DOHH2 (cell line): ENCODE measurements at regions not wholly inside any gene's neighbourhood (a gene's known extent, or its start where the extent isn't known, plus 50 kb on each side); places are given as distances from the start of the nearest gene placed in this dataset.

Experiments
- EZH2phosphoT487 ChIP-seq: fragments of 200-600 bp; sonication (generic); IDR thresholded peaks from 2 replicates; pipeline ENCODE4 v1.6.1; 2017; ENCODE audit warnings: borderline replicate concordance, mild to moderate bottlenecking, antibody characterized with exemption, low read length, moderate library complexity, mixed read lengths
- TF ChIP-seq, protein P1 (sequence below): fragments of 200-600 bp; sonication (generic); IDR thresholded peaks from one replicate; pipeline ENCODE4 v1.5.1; 2014; ENCODE audit warnings: antibody characterized with exemption, mild to moderate bottlenecking, low read depth, low read length; ENCODE audit not compliant: poor library complexity, severe bottlenecking

DNA sequence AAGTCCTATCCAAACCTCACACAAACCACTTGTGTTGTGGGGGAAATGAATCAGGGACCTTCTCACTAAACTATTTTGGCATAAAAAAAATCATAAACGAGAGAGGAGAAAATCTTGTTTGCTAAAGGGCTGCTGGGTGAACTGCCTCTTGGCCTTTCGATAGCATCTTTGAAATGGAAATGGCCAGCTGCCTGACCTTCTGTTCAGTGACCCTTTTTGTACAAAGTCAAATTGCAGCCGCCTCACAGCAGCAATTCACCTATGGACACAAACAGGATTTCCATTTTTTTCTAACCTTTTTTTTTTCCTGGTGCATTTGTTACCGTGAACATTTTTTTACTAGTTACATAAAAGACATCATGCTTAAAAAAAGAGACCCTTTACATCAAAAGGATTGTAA, 89.0 kb upstream of the ONECUT1 start:
- TF ChIP-seq, protein P1, sequence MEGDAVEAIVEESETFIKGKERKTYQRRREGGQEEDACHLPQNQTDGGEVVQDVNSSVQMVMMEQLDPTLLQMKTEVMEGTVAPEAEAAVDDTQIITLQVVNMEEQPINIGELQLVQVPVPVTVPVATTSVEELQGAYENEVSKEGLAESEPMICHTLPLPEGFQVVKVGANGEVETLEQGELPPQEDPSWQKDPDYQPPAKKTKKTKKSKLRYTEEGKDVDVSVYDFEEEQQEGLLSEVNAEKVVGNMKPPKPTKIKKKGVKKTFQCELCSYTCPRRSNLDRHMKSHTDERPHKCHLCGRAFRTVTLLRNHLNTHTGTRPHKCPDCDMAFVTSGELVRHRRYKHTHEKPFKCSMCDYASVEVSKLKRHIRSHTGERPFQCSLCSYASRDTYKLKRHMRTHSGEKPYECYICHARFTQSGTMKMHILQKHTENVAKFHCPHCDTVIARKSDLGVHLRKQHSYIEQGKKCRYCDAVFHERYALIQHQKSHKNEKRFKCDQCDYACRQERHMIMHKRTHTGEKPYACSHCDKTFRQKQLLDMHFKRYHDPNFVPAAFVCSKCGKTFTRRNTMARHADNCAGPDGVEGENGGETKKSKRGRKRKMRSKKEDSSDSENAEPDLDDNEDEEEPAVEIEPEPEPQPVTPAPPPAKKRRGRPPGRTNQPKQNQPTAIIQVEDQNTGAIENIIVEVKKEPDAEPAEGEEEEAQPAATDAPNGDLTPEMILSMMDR, result no peak
- TF ChIP-seq EZH2phosphoT487, result no peak
